ENCODE measurements at regions not wholly inside any gene's neighbourhood (a gene's known extent, or its start where the extent isn't known, plus 50 kb on each side); places are given as distances from the start of the nearest gene placed in this dataset.

- Mint-ChIP-seq H3K4me3 (ENCODE audit: unreplicated experiment) (no peak overlapping the region), H3K36me3 (ENCODE audit: low read depth) (no peaks in the 10 kb centered on the region), H3K27me3 (ENCODE audit: low read depth) (peaks cover 5% of the 10 kb centered on the region), H3K27ac (ENCODE audit: unreplicated experiment) (no peak overlapping the region), H3K4me1 (ENCODE audit: low read depth) (no peaks in the 10 kb centered on the region), H3K9me3 (ENCODE audit: low read depth) (no peaks in the 10 kb centered on the region)
- TF ChIP-seq CTCF (IDR thresholded peaks at IDR 0.05), result no peak
- DNase-seq (ENCODE audit: low spot score), result no peak
Observed at GRCh38 chr6:1257778-1258177, 54.1 kb upstream of the FOXQ1 start.

- DNase-seq (ENCODE audit: low spot score), result no peak
- no peak overlapping the region for H3K27ac Mint-ChIP-seq (ENCODE audit: unreplicated experiment)
- TF ChIP-seq CTCF (IDR thresholded peaks at IDR 0.05), result no peak
- no peaks in the 10 kb centered on the region for H3K36me3 Mint-ChIP-seq (ENCODE audit: low read depth)
- no peak overlapping the region for H3K4me3 Mint-ChIP-seq (ENCODE audit: unreplicated experiment)
- H3K9me3 Mint-ChIP-seq (ENCODE audit: low read depth), result no peaks in the 10 kb centered on the region
- no peaks in the 10 kb centered on the region for H3K4me1 Mint-ChIP-seq (ENCODE audit: low read depth)
- H3K27me3 Mint-ChIP-seq (ENCODE audit: low read depth), result peaks cover 6% of the 10 kb centered on the region
Observed at GRCh38 chr6:1256435-1257008, 55.4 kb upstream of the FOXQ1 start.

GRCh38 chr6:1255636-1256365 lies 56.1 kb upstream of the FOXQ1 start:
- no peak overlapping the region for H3K27ac Mint-ChIP-seq (ENCODE audit: unreplicated experiment)
- H3K36me3 Mint-ChIP-seq (ENCODE audit: low read depth), result no peaks in the 10 kb centered on the region
- H3K4me3 Mint-ChIP-seq (ENCODE audit: unreplicated experiment), result no peak overlapping the region
- H3K4me1 Mint-ChIP-seq (ENCODE audit: low read depth), result no peaks in the 10 kb centered on the region
- peaks cover 7% of the 10 kb centered on the region for H3K27me3 Mint-ChIP-seq (ENCODE audit: low read depth)
- TF ChIP-seq CTCF (IDR thresholded peaks at IDR 0.05), result no peak
- no peak for DNase-seq (ENCODE audit: low spot score)
- H3K9me3 Mint-ChIP-seq (ENCODE audit: low read depth), result no peaks in the 10 kb centered on the region

- no peak for DNase-seq (ENCODE audit: low spot score)
- Mint-ChIP-seq H3K27me3 (ENCODE audit: low read depth) (peaks cover 6% of the 10 kb centered on the region), H3K4me1 (ENCODE audit: low read depth) (no peaks in the 10 kb centered on the region), H3K9me3 (ENCODE audit: low read depth) (peaks cover 3% of the 10 kb centered on the region), H3K4me3 (ENCODE audit: unreplicated experiment) (no peak overlapping the region), H3K27ac (ENCODE audit: unreplicated experiment) (no peak overlapping the region), H3K36me3 (ENCODE audit: low read depth) (no peaks in the 10 kb centered on the region)
- TF ChIP-seq CTCF (IDR thresholded peaks at IDR 0.05), result no peak
Observed at GRCh38 chr6:1254326-1254725, 57.6 kb upstream of the FOXQ1 start.

DNA sequence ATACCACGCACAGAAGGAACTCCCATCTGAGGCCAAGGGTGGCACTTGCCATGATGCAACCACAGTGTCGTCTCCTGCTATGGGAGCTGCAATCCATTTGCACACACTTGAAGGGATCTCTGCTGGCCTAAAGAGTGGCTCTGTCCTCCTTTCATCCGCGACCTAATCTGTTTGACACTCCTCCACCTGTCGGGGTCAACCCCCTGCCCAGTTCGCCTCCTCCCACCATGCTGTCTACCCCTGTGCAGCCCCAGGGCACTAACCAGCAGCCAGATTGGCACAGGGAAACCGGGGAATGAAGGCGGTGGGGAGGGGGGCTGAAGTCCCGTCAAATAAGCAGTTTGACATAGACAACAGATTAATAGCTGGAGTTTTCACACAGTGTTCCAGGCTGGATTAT lies 58.1 kb upstream of the FOXQ1 start:
- Mint-ChIP-seq H3K27ac (ENCODE audit: unreplicated experiment) (no peak overlapping the region), H3K4me1 (ENCODE audit: low read depth) (no peaks in the 10 kb centered on the region), H3K4me3 (ENCODE audit: unreplicated experiment) (no peak overlapping the region), H3K36me3 (ENCODE audit: low read depth) (no peaks in the 10 kb centered on the region), H3K9me3 (ENCODE audit: low read depth) (peaks cover 4% of the 10 kb centered on the region), H3K27me3 (ENCODE audit: low read depth) (peaks cover 8% of the 10 kb centered on the region)
- TF ChIP-seq CTCF (IDR thresholded peaks at IDR 0.05), result no peak
- no peak for DNase-seq (ENCODE audit: low spot score)

Measured in chondrocyte (in vitro differentiated cells).